NOMO-1 treated with DMSO at 0.1 percent for 48 hours (cell line): ENCODE measurements at regions not wholly inside any gene's neighbourhood (a gene's known extent, or its start where the extent isn't known, plus 50 kb on each side); places are given as distances from the start of the nearest gene placed in this dataset.
A peak's percentile ranks its signal among the peaks of the same experiment; 100 is the strongest.

Experiments used
- DNase-seq: peaks from one replicate; lab custom pipeline; 2025; ENCODE audit not compliant: unreplicated experiment; lab: John Stamatoyannopoulos, UW

DNA sequence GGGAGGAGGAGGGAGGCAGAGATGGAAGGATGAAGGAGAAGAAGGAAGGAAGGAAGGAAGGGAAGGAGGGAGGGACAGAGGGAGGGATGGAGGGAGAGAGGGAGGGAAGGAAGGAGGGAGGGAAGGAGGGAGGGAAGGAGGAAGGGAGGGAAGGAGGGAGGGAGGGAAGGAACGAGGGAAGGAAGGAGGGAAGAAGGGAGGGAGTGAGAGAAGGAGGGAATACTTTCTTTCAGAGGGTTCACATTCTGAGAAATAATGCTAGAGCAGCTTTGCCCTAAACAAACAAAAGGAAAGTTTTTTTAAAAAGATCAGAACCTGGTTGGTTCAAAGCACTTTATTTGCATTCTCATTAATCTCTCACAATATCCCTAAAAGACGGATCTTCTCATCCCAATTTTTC, 96.1 kb upstream of the NXT1 start:
- no peak for DNase-seq

DNA sequence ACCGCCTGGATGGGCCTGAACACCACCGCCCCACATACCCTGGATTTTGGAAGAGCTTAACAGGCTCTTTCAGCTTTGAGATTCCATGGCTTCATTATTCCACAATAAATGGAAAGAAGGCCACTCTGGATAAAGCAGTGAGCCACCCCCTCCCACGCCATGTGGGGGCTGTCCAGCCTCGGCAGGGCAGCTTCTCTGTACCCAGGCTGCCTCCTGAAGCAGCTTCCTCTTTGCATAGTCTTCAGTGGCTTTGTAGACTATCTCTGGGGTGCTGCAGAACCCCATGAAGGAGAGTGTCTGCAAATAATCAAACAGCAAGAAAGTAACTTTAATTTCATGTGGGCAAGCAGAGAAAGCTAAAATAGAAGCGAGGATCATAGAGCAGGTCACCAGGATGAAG, 96.6 kb upstream of the NXT1 start:
- no peak for DNase-seq

DNA sequence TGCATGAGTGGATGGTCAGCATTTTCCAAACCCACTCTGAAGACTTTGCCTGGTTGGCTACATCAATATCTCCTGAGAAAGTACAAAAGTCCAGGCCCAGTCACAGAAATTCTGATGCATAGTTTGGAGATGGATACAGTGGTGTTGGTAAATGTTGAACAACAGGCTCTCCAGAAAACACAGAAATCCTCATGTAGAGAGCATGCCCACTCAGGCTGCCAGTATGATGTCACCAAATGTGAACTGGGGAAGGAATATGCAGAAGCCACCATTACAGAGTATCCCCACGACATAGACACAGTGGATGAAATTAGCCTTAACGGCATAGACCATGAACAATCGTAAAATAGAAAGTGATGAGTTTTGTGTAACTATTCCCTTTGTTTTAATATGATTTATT, 97.1 kb upstream of the NXT1 start:
- DNase-seq = no peak

DNA sequence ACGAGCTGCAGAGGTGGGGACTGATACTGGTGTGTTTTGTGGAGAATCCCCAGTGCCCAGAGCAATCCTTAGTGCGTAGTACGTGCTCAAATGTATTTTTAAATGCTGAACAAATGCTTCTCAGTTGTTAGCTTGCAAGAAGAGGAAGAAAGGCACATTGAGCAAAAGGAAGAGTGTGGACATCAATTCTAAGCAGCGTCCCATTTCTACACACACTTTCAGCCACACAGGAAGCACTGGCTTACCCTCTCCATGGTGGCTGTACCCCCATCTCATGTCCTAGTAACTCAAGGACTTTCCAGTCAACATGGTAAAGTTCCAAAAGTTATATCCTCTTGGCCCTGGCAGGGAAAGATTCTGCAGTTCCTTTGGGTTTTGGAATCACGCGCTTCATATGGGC, 98.8 kb upstream of the NXT1 start:
- DNase-seq = peak; percentile 29

DNA sequence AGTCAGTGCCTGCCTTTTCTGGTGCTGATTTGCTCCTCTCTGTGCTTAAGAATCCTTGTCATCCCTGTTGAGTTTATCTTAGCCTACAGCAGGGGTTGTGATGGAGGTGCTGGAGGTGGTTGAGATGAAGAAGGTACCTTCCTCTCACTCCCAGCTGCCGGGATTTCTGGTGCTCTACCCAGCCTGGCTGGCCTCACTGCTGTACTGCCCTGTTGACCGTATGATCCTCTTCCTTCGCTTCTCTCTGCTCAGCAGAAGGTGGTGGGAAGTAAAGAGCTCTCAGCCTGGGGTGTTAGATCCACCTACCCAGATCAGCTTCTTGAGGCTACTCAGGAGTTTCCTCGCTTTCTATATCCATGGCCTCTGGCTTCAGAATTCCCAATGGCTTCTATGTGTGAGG, 101.0 kb upstream of the NXT1 start:
- no peak for DNase-seq

DNA sequence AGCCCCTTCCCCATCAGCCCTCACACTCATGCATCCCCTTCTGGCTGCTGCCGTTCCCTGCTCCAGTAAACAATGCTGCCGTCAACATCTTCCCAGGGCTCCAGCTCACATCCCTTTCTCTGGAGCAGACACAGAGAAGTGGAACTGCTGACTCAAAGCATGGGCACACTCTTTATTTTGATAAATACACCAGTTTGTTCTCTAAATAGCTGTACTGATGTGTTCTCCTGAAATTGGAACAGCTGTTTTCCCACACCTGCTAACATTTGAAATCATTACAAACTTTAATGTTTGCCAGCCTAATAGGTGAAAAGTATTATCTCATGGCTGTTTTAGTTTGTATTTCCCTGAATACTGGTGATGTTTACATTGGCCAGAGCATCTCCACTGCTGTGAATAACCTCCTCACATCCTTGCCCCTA, 102.1 kb upstream of the NXT1 start:
- no peak for DNase-seq

DNA sequence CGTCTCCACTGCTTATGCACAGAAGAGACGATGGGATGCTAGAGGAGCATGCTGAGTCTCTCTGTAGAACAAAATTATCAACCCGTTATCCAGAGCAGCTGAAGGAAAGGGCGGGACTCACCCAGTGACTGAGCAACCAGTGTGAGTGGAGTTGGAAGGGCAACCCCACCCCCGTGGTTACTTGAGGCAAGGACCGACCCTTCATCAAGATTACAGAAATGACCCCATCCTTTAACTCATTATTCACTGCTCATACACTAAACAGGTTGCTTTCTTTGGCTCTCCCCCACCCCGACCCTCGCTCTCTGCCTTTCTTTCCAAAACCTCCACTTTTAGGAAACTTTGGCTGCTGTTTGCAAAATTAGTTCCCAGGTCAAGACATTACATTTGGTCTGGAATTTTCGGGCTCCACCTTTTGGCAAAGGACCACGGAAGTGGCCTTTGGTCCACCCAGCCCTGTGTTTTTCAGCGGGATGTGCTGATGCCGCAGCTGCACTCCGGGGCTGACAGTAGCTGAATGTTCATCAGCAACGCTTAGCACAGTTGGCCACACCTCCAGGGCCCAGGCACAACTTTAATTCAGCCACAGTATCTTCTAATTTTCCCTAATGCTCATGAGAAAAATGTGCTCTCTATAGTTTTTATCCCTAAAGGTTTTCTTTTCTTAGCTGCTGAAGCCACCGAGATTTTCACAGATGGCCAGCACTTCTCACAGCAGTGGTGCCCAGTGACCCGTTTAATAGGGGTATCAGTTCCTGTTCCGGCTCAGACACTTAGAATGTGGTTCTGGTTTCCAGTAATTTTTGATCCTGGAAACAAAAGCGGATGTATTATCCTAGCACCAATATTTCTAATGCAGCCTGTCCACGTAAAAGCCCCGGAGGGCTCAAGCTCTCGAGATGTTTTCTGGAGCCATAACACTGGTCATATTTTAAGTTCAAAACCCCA, 103.6 kb upstream of the NXT1 start:
- DNase-seq = no peak

DNA sequence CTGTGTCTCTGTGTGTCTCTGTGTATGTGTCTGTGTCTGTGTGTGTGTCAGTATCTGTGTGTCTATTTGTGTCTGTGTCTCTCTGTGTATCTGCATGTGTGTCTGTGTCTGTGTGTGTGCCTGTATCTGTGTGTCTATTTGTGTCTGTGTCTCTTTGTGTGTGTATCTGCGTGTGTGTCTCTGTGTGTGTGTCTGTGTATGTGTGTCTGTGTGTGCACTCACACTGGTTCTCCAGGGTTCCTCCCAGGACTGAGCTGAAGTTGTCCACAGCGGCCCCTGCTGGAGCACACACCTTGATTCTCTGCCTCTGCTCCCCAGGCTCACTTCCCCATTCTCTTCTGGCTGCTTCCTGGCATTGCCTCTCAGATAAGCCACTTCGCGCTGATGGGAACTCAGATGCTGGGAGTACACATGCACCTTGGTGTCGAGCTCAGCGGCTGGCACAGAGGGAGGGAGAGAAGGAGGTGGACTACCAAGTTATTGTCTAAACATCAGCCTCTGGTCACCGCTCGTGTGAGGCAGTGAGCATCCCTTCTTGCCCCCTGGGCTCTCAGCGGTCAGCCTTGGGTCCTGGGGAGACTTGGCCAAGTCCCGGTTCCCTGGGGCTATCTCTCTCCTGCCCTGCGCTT, 104.9 kb upstream of the NXT1 start:
- peak; percentile 90 for DNase-seq

DNA sequence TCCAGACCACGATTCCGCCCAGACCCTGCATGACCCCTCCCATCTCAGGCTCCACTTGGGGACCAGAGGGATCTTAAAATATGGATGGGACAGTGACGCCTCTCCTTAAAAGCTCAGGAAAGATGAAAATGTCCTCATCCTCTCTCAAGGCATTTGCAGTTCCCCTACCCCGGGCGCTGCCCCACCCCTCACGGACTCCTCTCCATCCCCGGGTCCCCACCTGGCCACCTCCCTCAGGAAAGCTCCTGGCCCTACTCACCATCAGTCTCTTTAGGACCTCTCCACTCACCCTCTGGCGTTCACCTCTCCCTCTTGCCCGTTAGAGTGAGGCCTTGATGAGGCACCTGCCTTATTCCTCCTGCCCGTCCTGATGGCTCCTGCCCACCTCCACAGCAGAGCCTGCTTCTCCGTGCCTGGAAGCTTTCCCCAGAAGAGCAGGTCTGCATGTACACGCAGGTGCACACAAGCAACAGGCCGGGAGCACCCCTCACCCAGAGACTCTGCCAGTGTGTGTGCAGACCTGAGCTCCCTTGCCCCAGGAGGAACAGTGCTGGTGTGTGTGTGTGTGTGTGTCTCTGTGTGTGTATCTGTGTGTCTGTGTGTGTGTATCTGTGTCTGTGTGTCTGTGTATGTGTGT, 105.6 kb upstream of the NXT1 start:
- no peak for DNase-seq

DNA sequence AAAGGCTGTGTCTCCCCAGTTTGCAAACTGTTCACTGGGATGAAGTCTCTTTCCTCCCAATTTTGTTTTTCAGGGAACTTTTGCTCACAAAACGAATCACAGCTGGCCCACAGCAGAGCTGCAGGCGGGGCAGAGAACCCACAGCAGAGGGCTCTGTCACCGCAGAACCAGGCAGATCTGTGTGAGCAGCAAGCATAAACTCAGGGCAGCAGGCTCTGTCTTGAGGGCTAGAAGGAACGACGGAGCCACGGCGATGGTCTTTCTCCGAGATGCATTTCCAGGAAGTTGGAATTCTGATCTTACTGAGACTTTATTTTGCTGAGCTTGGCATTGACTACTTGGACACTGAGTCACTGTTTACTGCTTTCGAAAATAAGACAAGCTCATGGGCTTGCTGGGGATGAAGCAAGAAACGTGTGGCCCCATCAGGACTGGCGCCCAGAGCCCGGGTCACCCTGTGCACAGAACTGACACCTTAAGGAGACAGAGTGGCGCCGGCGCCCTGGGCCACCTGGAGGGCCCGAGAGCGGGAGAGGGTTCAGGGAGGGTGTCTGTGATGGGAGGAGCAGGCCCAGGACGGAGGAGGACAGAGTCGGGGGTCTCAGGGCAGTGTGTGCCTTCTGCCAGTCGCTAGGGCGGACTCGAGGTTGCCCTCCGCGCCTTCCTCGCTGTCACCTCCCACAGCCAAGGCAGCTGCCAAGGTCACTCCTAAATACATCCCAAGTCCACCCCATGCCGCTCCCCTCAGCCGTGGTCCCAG, 106.3 kb upstream of the NXT1 start:
- no peak for DNase-seq

DNA sequence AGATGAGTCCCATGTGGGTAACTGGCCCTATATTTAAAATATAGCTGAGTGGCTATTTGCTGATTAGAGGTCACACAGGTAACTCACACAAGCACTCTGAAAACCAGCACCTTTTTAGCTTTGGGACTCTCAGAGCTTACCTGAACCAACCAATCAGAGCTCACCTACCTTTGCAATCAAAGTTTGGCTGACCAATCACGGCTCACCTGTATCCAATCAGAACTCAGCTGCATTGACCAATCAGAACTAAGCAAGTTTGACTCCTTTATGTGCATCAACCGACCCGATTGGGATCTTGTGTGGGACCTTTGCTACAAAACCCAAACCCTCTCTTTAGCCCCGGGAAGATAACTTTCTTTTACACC, 106.8 kb upstream of the NXT1 start:
- DNase-seq = no peak

DNA sequence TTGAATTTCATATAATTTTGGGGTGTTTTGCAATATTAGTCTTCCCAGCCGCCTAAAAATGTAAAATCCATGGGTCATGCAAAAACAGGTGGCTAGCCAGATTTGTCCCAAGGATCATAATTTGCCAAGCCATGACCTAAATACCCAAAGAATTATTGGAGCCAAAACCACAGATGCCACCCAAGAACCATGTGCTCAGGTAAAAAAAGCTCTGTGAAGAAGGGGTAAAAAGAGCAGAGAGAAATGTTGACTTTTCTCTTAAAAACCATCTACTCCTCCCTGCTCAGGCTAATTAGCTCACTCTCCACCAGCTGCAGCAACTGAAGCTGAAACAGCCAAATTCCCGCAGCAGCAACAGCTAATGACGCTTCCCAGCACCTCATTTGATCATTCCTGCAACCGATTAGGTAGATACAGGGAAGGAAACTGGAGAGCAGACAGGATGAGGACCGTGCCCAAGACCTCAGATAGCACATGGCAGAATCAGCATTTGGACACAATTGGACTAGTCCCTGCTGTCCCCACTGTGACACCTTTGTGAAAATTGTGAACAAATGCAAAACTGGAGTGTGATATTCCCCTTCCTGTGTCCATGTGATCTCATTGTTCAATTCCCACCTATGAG, 107.9 kb upstream of the NXT1 start:
- no peak for DNase-seq

DNA sequence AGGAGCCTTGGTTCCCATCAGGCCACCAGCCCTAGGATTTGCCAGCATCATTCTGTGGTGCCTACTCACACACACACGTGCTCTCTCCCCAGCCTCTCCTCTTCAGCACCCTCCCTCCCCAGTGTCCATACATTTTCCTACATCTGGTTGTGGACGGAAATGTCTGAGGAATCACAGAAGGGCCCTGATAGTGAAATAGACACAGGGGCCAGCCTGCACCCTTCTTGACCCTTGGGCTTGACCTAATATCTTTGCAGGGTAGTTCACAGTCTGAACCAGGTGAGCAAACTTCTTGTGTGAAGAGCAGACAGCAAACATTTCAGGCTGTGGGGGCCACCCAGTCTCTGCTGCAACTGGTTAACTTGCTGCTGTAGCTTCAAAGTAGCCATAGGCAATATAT, 108.5 kb upstream of the NXT1 start:
- no peak for DNase-seq

DNA sequence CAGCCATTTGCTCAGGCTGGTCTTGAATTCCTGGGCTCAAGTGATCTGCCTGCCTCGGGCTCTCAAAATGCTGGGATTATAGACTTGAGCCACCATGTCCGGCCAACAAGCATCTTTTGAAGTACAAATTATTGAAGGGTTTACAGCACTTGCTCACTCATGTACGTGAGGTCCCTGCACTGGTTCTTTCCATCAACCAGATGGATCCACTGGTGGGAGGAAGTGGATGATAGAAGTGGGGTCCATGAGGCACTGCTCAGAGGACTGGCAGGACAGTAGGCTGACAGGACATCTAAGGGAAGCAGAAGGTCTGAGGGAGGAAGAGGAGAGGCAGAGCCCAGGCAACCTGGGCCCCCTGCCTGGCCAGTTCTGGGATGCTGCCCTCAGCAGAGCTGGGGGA, 109.2 kb upstream of the NXT1 start:
- no peak for DNase-seq

DNA sequence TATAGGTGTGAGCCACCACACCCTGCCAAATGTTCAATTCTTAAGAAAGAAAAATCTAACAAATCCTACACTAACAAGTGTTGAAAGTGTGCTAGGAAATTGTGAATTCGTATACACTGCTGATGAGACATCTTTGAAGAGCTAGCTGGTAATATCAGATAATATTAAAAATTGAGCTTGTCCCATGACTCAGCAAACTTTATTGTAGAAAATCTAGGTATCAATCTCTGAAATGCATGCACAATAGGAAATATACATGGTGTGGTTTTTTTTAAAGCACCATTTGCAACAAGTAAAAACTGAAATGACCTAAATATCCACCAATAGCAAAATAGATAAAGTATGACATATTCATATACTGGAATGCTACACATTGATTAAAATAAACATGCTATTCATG, 110.1 kb upstream of the NXT1 start:
- DNase-seq = no peak

DNA sequence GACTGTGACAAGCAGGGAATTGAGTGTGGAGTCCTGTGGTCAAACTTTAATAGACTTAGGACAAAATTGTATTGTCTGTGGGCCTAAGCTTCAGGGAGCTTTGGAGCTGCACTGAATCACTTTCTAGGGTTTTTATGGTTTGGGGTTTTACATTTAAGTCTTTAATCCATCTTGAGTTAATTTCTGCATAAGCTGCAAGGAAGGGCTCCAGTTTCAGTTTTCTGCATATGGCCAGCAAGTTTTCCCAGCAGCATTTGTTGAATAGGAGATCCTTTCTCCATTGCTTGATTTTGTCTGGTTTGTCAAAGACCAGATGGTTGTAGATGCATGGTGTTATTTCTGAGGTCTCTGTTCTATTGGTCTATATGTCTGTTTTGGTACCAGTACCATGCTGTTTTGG, 113.4 kb upstream of the NXT1 start:
- DNase-seq = no peak

DNA sequence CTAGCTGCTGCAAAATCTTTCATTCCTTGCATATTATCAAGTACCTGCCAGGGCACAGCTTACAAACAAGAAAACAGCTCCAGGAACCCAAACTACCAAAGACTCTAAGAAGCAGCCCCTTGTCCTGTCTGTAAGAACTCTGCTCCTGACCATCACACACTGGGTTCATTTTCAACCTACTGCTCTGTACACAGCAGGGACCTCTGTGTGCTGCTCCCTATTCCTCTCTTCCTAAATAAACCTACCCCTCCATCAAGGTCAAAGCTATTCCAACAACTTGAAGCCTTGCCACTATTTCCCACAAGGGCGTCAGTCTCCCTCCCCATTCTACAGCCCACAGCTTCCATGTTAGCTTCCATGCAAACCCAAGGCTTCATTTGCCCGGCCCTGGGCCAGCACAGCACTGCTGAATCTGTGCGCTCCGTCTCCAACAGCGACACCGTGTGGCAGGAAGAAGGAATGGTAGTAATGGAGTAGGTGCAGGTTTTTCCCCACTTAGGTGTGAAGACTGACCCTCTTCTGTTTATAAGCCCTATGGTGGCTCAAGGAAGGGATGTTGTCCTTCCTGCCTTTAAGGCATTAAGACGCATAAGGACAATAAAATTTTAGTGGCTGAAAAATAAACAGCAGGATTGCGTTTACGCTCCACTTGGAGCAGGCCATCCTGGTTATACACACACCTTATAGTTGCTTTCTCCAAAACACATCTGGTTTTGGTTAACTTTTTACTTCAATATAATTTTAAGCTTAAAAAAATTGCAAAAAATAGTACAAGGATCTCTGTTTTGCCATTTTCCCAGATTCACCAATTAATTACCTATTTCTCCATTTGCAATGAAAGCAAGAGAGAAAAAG, 115.2 kb upstream of the NXT1 start:
- peak; percentile 54 for DNase-seq

DNA sequence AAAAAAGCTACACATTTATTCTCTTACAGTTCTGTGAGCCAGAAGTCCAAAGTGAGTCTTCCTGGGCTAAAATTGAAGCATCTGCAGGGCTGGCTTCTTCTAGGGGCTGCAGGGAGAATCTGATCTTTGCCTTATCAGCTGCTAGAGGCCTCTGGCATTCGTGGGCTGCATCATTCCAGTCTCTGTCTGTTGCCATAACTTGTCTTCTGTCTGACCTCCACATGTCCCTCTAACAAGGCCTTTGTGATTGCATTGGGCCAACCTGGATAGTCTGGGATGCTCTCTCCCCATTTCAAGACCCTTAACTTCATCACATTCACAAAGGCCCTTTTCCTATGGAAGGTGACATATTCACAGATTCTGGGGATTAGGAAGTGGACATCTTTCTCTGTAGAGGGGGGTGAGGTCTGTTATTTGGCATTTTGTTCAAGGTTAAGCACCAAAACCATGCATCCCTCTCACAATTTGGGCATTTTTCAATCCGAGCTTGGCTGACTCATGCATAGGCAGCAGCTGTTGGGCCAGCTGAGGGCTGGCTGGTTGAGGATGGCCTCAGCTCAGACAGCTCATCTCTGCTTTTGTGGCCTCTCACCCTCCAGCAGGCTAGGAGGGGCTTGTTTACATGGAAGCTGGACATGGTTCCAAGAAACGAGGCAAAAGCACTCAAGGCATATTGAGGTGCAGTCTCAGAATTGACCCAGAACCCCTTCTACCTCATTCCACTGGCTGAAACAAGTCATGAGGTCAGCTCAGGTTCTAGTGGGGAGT, 116.1 kb upstream of the NXT1 start:
- DNase-seq = no peak

DNA sequence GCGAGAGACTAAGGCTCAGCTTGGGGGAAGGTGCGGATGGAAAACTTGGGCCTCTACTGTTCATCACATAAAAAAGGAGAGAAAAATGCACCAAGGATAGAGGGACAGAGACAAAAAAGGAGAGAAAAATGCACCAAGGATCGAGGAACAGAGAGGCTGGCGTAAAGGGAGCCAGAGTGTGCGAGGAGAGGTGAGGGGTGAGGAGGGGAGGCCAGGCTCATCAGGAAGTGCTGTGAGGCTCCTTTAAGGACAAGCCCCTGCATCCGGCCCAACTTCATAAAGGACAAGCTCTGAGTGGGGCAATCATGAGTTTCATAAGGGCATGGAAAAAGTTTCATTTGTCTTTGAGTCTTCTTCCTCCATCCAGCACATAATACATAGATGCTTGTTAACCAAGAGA, 117.2 kb upstream of the NXT1 start:
- DNase-seq = no peak
